IPS-18a (cell line): ENCODE measurements at regions not wholly inside any gene's neighbourhood (a gene's known extent, or its start where the extent isn't known, plus 50 kb on each side); places are given as distances from the start of the nearest gene placed in this dataset.

Experiments used
- H3K27ac ChIP-seq: one replicate; pipeline ENCODE4 v1.5.1; 2013; ENCODE audit warnings: low read length
- H3K27me3 ChIP-seq: one replicate; pipeline ENCODE4 v1.6.1; 2013; ENCODE audit warnings: mild to moderate bottlenecking, low read length; ENCODE audit not compliant: control insufficient read depth, insufficient read depth
- H3K36me3 ChIP-seq: one replicate; pipeline ENCODE4 v1.6.1; 2013; ENCODE audit warnings: low read depth, low read length; ENCODE audit not compliant: control insufficient read depth
- H3K4me1 ChIP-seq: one replicate; pipeline ENCODE4 v1.6.1; 2013; ENCODE audit warnings: low read depth, low read length; ENCODE audit not compliant: control insufficient read depth
- H3K4me3 ChIP-seq: one replicate; pipeline ENCODE4 v1.5.1; 2013; ENCODE audit warnings: low read length
- H3K9ac ChIP-seq: one replicate; pipeline ENCODE4 v1.6.1; 2013; ENCODE audit warnings: mild to moderate bottlenecking, low read length, moderate library complexity
- H3K9me3 ChIP-seq: one replicate; pipeline ENCODE4 v1.6.1; 2013; ENCODE audit warnings: low read depth, low read length; ENCODE audit not compliant: control insufficient read depth

DNA sequence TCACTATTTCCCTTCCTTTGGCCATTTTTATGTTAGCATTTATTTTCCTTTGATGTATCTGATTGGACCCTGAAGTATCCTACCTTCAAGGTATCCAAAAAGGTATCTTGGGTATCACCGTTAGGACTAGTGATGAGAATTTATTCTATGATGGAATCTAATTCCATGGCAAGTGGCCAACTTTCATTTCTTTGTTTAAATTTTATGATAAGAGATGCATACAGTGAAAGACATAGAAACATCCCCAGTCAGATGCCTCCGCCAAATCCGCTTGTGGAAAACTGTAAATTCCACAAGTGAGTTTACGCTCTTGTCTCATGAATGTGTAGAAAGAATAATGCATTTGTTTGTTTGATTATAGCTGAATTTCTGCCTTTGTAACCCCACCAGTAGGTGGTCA, 153.7 kb upstream of the NR2F2 start:
- H3K9ac ChIP-seq, result no peak overlapping the region
- no peaks in the 10 kb centered on the region for H3K27me3 ChIP-seq
- H3K36me3 ChIP-seq, result no peaks in the 10 kb centered on the region
- H3K9me3 ChIP-seq, result no peaks in the 10 kb centered on the region
- H3K4me3 ChIP-seq, result no peak overlapping the region
- H3K27ac ChIP-seq, result no peak overlapping the region
- peaks cover 22% of the 10 kb centered on the region for H3K4me1 ChIP-seq

DNA sequence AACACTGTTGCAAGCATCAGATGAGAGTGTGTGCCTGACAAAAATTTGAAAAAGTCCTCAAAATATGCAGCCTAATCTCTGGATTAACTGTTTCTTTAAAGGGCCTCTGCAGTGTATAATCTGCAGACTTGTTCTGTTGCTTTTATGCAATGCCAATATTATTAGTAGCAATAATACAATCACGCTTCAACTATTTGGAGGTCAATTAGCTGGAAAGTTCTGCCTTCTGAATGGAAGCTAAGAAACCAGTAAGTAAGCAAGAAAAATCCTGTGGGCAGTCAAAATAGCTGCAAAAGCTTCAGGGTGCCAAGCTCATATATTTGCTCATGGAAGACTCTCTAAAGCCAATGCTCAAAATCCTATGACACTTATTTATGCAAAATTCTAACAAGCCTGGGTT, 153.2 kb upstream of the NR2F2 start:
- Histone ChIP-seq H3K27ac (no peak overlapping the region), H3K9ac (no peak overlapping the region), H3K36me3 (no peaks in the 10 kb centered on the region), H3K4me1 (peaks cover 20% of the 10 kb centered on the region), H3K4me3 (no peak overlapping the region), H3K9me3 (no peaks in the 10 kb centered on the region), H3K27me3 (no peaks in the 10 kb centered on the region)

DNA sequence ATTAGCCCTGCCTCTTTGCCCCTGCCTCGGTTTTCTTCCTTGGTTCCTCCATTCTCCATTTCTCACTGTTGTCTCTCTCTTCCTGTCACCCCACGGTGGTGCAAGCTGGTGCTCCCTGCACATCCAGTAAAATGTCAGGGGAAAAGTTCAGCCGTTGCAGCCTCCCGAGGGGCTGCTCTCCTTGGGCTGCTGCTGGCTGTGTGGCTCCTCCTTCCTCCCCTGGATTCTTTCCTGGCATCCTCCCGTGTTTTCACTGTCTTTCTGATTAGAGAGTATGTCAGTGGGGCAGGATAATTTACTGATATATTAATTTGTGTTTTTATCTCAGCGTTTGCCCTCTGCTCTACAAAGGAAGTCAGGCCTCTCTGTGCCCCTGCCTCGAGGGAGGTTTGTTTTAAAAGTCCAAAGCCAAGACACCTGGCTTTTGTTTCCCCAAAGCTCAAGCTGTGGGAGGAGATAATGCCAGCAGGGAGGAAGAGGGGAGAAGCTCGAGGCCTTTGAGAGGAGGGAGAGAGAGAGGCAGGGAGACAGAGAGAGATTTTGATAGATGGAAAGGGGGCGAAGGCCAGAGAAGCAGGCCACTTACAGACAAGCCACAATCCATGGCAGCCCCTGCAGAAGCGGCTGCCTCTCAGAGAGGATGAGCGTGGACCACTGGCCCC, 150.3 kb upstream of the NR2F2 start:
- no peak overlapping the region for H3K4me3 ChIP-seq
- H3K9me3 ChIP-seq, result no peaks in the 10 kb centered on the region
- no peaks in the 10 kb centered on the region for H3K36me3 ChIP-seq
- no peaks in the 10 kb centered on the region for H3K27me3 ChIP-seq
- peaks cover 30% of the 10 kb centered on the region for H3K4me1 ChIP-seq
- no peak overlapping the region for H3K9ac ChIP-seq
- H3K27ac ChIP-seq, result no peak overlapping the region

DNA sequence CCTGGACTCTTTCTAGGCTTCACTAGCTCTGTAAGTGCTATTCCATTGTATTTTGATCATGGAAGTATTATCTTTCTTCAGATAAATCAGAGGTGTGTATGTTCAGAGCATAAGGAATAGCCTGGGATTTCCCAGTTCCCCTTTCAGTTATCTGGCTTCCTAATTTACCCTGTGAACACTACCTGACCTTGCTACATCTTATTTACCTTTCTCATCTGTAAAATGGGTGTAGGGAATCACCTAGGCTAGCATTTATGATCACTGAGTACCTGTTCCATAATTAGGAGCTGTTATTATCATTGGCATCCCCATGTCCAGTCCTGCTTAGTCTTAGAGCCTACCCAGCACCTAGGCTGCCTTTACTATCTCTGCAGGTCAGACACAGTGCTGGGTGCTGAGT, 149.3 kb upstream of the NR2F2 start:
- Histone ChIP-seq H3K9me3 (no peaks in the 10 kb centered on the region), H3K27me3 (no peaks in the 10 kb centered on the region), H3K36me3 (no peaks in the 10 kb centered on the region), H3K4me1 (peaks cover 30% of the 10 kb centered on the region), H3K4me3 (no peak overlapping the region), H3K9ac (no peak overlapping the region), H3K27ac (no peak overlapping the region)

DNA sequence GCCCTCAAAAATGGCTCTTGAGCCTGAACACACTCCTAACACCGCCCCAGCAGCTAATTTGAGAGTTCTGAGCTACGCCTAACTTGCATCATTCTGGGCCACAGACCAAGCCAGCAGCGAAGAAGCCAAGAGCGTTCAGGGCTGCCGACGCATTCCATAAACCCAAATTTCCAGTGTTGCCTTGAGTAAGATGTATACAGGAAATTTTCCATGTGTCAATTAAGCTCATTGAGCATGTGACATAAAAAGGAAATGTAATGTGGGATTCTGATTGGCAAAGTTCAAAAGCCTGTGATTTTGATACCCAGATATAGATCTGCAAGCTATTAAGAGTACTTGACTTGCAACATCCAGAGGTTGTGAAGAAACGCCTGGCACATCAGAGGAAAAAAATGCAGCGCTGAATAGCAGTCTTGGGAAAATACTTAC, 148.6 kb upstream of the NR2F2 start:
- H3K9me3 ChIP-seq, result no peaks in the 10 kb centered on the region
- H3K4me3 ChIP-seq, result no peak overlapping the region
- peaks cover 30% of the 10 kb centered on the region for H3K4me1 ChIP-seq
- H3K27ac ChIP-seq, result no peak overlapping the region
- no peaks in the 10 kb centered on the region for H3K36me3 ChIP-seq
- no peaks in the 10 kb centered on the region for H3K27me3 ChIP-seq
- H3K9ac ChIP-seq, result no peak overlapping the region

DNA sequence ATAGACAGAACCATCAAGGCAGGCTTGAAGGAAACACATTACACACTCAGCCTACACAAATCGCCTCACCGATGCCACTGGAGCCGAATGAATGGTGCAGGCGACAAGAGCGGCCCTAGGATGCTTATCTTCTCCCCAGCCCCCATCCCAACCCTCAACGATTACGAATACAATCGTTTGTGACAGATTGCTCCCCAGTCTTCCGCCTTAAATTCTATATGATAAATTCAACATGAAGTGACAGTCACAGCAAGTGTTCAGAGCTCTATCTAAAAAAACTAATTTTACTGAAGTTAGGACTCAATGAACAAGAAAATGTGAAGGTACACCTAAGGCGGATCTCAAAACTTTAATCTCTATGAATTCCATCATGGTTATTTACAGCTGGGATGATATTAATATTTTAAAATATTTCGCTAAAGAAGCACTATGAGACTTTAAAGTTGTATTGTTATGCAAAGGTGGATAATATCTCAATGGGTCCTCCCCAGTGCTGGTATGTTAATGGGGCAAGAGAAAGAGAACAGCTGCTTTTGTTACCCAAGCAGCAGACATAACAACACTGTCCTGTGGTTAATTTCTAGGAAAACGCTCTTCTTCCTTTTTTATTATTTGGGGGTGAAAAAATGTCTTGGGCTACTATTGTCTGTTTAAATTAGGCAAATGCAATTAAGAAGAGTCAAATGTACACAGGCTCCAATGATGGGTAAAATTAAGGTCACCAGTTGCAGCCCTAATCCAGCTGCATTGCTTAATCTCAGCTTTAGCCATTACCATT, 147.6 kb upstream of the NR2F2 start:
- peaks cover 30% of the 10 kb centered on the region for H3K4me1 ChIP-seq
- H3K9ac ChIP-seq, result no peak overlapping the region
- no peak overlapping the region for H3K27ac ChIP-seq
- H3K9me3 ChIP-seq, result no peaks in the 10 kb centered on the region
- H3K27me3 ChIP-seq, result no peaks in the 10 kb centered on the region
- H3K4me3 ChIP-seq, result no peak overlapping the region
- no peaks in the 10 kb centered on the region for H3K36me3 ChIP-seq

DNA sequence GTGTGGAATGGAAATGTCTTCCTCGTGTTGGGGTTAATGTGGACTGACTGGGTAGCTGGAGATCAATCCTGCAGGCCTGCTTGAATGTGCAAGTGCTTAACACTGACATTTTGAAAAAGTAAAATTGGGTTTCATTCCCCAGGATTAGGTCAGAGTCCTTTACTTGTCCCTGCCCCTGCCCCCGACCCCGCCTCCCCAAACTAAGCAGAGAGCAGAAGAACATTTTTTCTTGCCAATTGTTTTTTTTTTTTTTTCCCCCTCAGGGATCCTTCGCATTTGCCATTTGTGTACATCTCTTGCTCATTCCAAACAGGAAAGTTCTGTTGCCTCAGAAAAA, 147.0 kb upstream of the NR2F2 start:
- Histone ChIP-seq H3K9ac (no peak overlapping the region), H3K9me3 (no peaks in the 10 kb centered on the region), H3K36me3 (no peaks in the 10 kb centered on the region), H3K27ac (no peak overlapping the region), H3K27me3 (no peaks in the 10 kb centered on the region), H3K4me3 (no peak overlapping the region), H3K4me1 (peaks cover 30% of the 10 kb centered on the region)

DNA sequence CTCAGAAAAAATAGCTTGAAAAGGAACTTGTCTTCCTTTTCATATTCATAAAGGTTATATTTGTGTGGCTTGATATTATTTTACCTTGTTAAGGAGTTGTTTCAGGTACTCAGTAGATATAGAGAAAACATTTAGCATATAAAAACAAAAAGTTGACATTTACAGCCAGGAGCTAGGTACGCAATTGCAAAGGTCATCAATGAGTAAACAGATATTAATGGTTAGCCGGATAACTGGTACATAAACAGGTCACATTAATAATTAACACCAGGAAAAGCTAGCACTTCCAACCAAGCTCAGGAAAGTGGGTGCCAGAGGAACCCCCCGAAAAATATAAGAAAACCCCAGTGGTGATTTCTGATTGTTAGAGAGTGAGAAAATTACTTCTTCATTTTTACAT, 146.6 kb upstream of the NR2F2 start:
- no peak overlapping the region for H3K4me3 ChIP-seq
- H3K9ac ChIP-seq, result no peak overlapping the region
- H3K27ac ChIP-seq, result no peak overlapping the region
- H3K36me3 ChIP-seq, result no peaks in the 10 kb centered on the region
- peaks cover 30% of the 10 kb centered on the region for H3K4me1 ChIP-seq
- no peaks in the 10 kb centered on the region for H3K9me3 ChIP-seq
- no peaks in the 10 kb centered on the region for H3K27me3 ChIP-seq

DNA sequence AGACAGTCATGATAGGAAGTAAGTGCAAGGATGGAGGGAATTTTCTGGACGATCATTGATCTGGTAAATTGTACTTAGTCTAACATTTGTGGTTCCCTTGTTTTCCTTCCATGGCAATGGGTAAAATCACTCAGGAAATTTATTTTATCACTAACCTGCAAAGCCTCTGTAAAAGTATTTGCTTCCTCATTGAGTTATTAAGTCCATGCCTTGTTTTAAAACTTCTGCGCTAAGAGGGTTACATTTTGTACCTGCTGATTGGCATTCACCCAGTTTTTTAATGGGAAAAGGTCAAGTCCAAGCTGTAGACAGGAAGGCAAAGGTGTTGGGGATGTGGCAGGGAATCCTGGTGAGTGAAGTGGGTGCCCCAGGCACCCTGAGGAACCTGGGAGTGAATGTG, 146.2 kb upstream of the NR2F2 start:
- Histone ChIP-seq H3K9me3 (no peaks in the 10 kb centered on the region), H3K36me3 (no peaks in the 10 kb centered on the region), H3K4me1 (peaks cover 30% of the 10 kb centered on the region), H3K9ac (no peak overlapping the region), H3K4me3 (no peak overlapping the region), H3K27me3 (no peaks in the 10 kb centered on the region), H3K27ac (no peak overlapping the region)

DNA sequence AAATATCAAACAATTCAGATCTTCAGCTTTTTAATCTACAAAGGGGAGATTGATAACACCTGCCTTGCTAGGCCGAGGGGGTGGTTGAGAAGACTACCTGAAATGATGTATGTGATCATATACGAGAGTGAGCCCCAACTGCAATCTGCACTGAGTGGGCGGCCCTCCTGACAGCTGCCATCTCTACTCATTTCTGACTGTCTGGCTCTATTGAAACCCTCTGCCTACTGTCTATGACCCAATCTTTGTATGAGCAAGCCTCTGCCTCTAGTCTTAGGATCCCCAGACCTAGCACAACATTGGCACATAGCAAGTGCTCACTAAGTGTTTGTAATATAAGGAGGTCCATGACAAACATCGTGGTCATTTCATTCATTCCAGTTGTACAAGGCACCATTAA, 144.4 kb upstream of the NR2F2 start:
- no peak overlapping the region for H3K4me3 ChIP-seq
- H3K27ac ChIP-seq, result no peak overlapping the region
- H3K9me3 ChIP-seq, result no peaks in the 10 kb centered on the region
- no peaks in the 10 kb centered on the region for H3K36me3 ChIP-seq
- no peaks in the 10 kb centered on the region for H3K27me3 ChIP-seq
- no peak overlapping the region for H3K9ac ChIP-seq
- H3K4me1 ChIP-seq, result peaks cover 20% of the 10 kb centered on the region

DNA sequence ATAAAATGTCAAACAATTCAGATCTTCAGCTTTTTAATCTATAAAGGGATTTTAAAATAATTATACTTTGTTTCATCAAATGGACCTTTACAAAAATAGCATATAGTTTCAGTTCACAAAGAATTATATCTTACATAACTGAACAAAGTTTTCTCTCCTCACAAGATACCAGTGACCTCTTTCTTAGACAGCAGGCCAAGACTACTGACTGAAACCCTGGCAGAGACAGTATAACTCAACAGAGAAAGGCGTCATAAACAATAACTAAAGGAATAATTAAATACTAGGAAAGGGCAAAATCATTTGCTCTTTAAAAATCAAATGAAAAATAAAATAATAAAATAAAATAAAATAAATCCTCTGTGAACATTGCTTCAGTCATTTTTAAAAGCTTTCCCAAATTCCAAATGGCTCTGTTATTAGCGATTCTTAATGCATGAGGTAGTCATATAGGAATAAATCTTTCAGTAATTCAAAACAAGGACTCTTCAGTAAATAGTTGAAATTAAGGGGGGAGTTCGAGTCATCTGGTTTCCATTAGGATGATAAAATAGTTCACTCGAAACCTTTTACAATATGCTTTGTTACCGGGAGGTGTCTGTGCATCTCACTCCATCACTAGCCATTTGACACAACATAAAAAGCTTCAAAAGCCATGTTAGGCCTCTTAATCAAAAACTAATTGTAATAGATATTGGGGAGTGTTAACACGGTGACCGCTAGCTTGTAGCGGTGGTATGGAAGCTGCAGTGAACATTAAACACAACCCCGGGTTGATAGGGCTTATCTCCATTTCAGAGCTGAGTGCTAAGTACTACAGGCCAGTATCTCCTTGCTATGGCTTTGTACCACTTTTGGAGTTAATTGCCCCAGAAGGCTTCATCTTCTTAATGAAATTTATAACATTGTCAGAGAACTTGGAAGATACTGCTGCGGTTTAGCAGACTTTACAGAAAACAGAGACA, 142.9 kb upstream of the NR2F2 start:
- Histone ChIP-seq H3K9me3 (no peaks in the 10 kb centered on the region), H3K27me3 (no peaks in the 10 kb centered on the region), H3K27ac (no peak overlapping the region), H3K4me3 (no peak overlapping the region), H3K36me3 (no peaks in the 10 kb centered on the region), H3K9ac (no peak overlapping the region), H3K4me1 (peaks cover 12% of the 10 kb centered on the region)
